CD4-positive, alpha-beta T cell treated with Interleukin-2 at 100 ng/mL for 4 hours (primary cell): ENCODE measurements at regions not wholly inside any gene's neighbourhood (a gene's known extent, or its start where the extent isn't known, plus 50 kb on each side); places are given as distances from the start of the nearest gene placed in this dataset.

Experiments used
- DNase-seq: peaks from one replicate; pipeline ENCODE4 v3.0.0-alpha.2; 2020; ENCODE audit warnings: low spot score

GRCh38 chr14:101025696-101026095 is 122.2 kb upstream of the RTL1 start:
- DNase-seq, result no peak

GRCh38 chr14:101026341-101026740 is 122.8 kb upstream of the RTL1 start:
- DNase-seq, result no peak

GRCh38 chr14:101027291-101027690 is 123.8 kb upstream of the RTL1 start:
- no peak for DNase-seq

- DNase-seq, result no peak
These were observed 124.4 kb upstream of the RTL1 start for GRCh38 chr14:101027966-101028365.

GRCh38 chr14:101028971-101029667 is 125.6 kb upstream of the RTL1 start:
- no peak for DNase-seq

- no peak for DNase-seq
These were observed 126.3 kb upstream of the RTL1 start for GRCh38 chr14:101029668-101030290.

- DNase-seq, result no peak
These were observed 127.1 kb upstream of the RTL1 start for GRCh38 chr14:101030586-101030985.

- no peak for DNase-seq
These were observed 127.7 kb upstream of the RTL1 start for GRCh38 chr14:101031186-101031585.

- no peak for DNase-seq
These were observed 128.2 kb upstream of the RTL1 start for GRCh38 chr14:101031721-101032120.

GRCh38 chr14:101032433-101032832 is 128.9 kb upstream of the RTL1 start:
- DNase-seq, result no peak

GRCh38 chr14:101033006-101033405 is 129.5 kb upstream of the RTL1 start:
- DNase-seq, result no peak

GRCh38 chr14:101033446-101034165 is 130.1 kb upstream of the RTL1 start:
- DNase-seq, result no peak

- DNase-seq, result no peak
These were observed 131.5 kb upstream of the RTL1 start for GRCh38 chr14:101034986-101035385.

- no peak for DNase-seq
These were observed 132.1 kb upstream of the RTL1 start for GRCh38 chr14:101035466-101036225.

GRCh38 chr14:101037021-101037817 is 133.7 kb upstream of the RTL1 start:
- DNase-seq, result no peak

GRCh38 chr14:101039031-101039754 is 135.7 kb upstream of the RTL1 start:
- no peak for DNase-seq

- DNase-seq, result no peak
These were observed 136.2 kb upstream of the RTL1 start for GRCh38 chr14:101039755-101040138.

GRCh38 chr14:101040538-101041442 is 137.3 kb upstream of the RTL1 start:
- no peak for DNase-seq

GRCh38 chr14:101043891-101044290 is 140.4 kb upstream of the RTL1 start:
- DNase-seq, result no peak

GRCh38 chr14:101044741-101045140 is 141.2 kb upstream of the RTL1 start:
- no peak for DNase-seq
